ENCODE measurements at regions not wholly inside any gene's neighbourhood (a gene's known extent, or its start where the extent isn't known, plus 50 kb on each side); places are given as distances from the start of the nearest gene placed in this dataset.
A peak's percentile ranks its signal among the peaks of the same experiment; 100 is the strongest.

DNA sequence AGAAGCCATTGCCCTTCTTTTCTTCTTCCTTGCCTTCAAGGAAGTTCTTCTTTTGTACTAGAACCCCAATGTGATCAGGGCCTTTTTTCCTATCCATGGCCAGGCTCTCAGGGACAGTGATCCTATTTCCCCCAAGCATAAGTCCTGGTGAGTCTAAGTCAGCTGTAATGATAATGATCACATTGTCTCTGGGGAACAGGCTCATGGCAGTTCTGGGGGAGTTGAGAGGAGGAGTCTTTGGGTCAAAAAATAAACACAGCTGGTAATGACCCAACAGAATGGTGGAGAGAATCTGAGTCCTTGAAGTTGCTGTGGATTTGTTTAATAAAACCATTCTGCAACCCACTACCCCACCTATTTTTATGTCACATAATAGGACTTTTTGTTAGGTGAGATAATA is 96.6 kb downstream of the SOCS6 start (continued):
- TF ChIP-seq, protein P1, sequence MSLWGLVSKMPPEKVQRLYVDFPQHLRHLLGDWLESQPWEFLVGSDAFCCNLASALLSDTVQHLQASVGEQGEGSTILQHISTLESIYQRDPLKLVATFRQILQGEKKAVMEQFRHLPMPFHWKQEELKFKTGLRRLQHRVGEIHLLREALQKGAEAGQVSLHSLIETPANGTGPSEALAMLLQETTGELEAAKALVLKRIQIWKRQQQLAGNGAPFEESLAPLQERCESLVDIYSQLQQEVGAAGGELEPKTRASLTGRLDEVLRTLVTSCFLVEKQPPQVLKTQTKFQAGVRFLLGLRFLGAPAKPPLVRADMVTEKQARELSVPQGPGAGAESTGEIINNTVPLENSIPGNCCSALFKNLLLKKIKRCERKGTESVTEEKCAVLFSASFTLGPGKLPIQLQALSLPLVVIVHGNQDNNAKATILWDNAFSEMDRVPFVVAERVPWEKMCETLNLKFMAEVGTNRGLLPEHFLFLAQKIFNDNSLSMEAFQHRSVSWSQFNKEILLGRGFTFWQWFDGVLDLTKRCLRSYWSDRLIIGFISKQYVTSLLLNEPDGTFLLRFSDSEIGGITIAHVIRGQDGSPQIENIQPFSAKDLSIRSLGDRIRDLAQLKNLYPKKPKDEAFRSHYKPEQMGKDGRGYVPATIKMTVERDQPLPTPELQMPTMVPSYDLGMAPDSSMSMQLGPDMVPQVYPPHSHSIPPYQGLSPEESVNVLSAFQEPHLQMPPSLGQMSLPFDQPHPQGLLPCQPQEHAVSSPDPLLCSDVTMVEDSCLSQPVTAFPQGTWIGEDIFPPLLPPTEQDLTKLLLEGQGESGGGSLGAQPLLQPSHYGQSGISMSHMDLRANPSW (CRISPR knock-in tag; IDR thresholded peaks at IDR 0.05; ENCODE audit: borderline replicate concordance), result no peak

DNA sequence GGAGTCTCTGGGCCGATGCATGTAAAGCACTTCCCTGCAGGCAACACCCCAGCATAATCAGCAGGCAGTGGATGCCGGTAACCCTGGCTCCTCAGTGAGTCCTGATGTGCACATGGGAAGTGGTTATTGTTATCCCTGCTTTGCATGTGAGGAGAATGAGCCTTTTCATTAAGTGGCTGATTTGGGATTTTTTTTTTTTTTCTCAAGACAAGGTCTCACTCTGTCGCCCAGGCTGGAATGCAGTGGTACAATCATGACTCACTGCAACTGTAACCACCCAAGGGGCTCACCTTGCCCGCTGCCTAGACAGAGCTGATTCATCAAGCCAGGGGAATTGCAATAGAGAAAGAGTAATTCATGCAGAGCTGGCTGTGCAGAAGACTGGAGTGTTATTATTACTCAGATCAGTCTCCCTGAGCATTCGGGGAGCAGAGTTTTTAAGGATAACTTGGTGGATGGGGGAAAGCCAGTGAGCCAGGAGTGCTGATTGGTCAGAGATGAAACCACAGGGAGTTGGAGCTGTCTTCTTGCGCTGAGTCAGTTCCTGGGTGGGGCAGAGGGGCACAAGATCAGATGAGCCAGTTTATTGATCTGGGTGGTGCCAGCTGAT is 95.4 kb downstream of the SOCS6 start:
- no peaks in the 10 kb centered on the region for H3K9me3 ChIP-seq (ENCODE audit: low read length)
- BruUV-seq (replicated peaks), result no TSS peak
- FAIRE-seq, result no peak

More for the DNA sequence above, 95.4 kb downstream of the SOCS6 start:
- no peaks in the 10 kb centered on the region for H3K36me3 ChIP-seq (replicated peaks in 1 of 2; ENCODE audit: control insufficient read depth in 1 of 2, insufficient read depth in 2 of 2, low read length in 2 of 2)
- in situ Hi-C loops (cut with HindIII; ENCODE audit: extremely low pct_ligation_motif_present, low pct_unique_long_range_greater_than_20kb) (no loop called here), intact Hi-C loops (cut with micrococcal nuclease; ENCODE audit: unreplicated experiment) (loop anchor here (5.0 kb wide), 1 partner anchor 33 kb away; no protein-coding TSS in a partner anchor)
- H3K9ac ChIP-seq (ENCODE audit: insufficient read depth, low read depth, low read length), result no peak overlapping the region
- H3K27ac ChIP-seq (ENCODE audit: extremely low read length, insufficient read depth, low read length), result peak overlapping the region; percentile 6
- H4K20me1 ChIP-seq (ENCODE audit: insufficient read depth, low read length), result no peaks in the 10 kb centered on the region
- no peak overlapping the region for H2AFZ ChIP-seq (ENCODE audit: low read length)
- POLR2A ChIA-PET, result no interaction called here
- no peaks in the 10 kb centered on the region for H3K79me2 ChIP-seq (ENCODE audit: insufficient read depth, low read length)
- no peak overlapping the region for H3K4me2 ChIP-seq (ENCODE audit: low read depth, low read length)
- peak; percentile 72 for DNase-seq (ENCODE audit: low spot score)
- no peaks in the 10 kb centered on the region for H3K27me3 ChIP-seq (ENCODE audit: control insufficient read depth in 1 of 2, insufficient read depth in 2 of 2, low read length in 2 of 2)
- no peak for ATAC-seq
- 79% methylated on average over 6 of the region's 6 CpGs for WGBS (ENCODE audit: low lambda C conversion rate)
- CTCF ChIA-PET (ENCODE audit: low intra/inter-chr PET ratio, low total read pairs), result no interaction called here
- no peak overlapping the region for H3K4me3 ChIP-seq (replicated peaks in 1 of 3; ENCODE audit: insufficient read depth in 1 of 3, low read depth in 2 of 3, low read length in 3 of 3)
- peaks cover 79% of the 10 kb centered on the region for H3K4me1 ChIP-seq (ENCODE audit: insufficient read depth, low read length)
- 0 out of 2 replicates have a peak, but pooled peaks have one; percentile 13 for TF ChIP-seq IRF2 (CRISPR knock-in tag; IDR thresholded peaks at IDR 0.05)
- TF ChIP-seq TEAD3 (CRISPR knock-in tag; optimal IDR thresholded peaks at IDR 0.05; ENCODE audit: borderline replicate concordance), result peak; percentile 60
- TF ChIP-seq ARID5B (CRISPR knock-in tag; IDR thresholded peaks at IDR 0.05), result peak; percentile 13; the same call in 1 of the 2 replicates
- no peak for TF ChIP-seq TBX2 (CRISPR knock-in tag; IDR thresholded peaks at IDR 0.05; ENCODE audit: borderline replicate concordance)
- TF ChIP-seq SOX13 (IDR thresholded peaks at IDR 0.05), result no peak
- peak in 1 of 2 experiments; percentile 20; a peak in 1 of 4 replicates for TF ChIP-seq SOX13 (CRISPR knock-in tag; conservative IDR thresholded peaks at IDR 0.05 in 1 of 2, IDR thresholded peaks at IDR 0.05 in 1 of 2)
- TF ChIP-seq FOSL2 (CRISPR knock-in tag; IDR thresholded peaks at IDR 0.05), result peak; percentile 90
- TF ChIP-seq, protein P2, sequence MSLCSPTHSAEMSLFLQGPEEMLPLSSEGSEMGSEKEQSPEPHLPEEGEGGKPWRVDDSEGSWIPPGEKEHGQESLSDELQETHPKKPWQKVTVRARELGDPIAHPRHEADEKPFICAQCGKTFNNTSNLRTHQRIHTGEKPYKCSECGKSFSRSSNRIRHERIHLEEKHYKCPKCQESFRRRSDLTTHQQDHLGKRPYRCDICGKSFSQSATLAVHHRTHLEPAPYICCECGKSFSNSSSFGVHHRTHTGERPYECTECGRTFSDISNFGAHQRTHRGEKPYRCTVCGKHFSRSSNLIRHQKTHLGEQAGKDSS (CRISPR knock-in tag; IDR thresholded peaks at IDR 0.05; ENCODE audit: borderline replicate concordance, low read depth), result no peak
- no peak for TF ChIP-seq YEATS4 (CRISPR knock-in tag; IDR thresholded peaks at IDR 0.05; ENCODE audit: borderline replicate concordance)
- 0 out of 2 replicates have a peak, but pooled peaks have one; percentile 34 for TF ChIP-seq GATAD2A (CRISPR knock-in tag; IDR thresholded peaks at IDR 0.05)
- 0 out of 2 replicates have a peak, but pooled peaks have one; percentile 25 for TF ChIP-seq FOSL1 (CRISPR knock-in tag; IDR thresholded peaks at IDR 0.05; ENCODE audit: borderline replicate concordance)

Data from HepG2 (cell line).